ENCODE measurements at regions not wholly inside any gene's neighbourhood (a gene's known extent, or its start where the extent isn't known, plus 50 kb on each side); places are given as distances from the start of the nearest gene placed in this dataset.

GRCh38 chr18:52150050-52150449 is 189.9 kb upstream of the DCC start:
- no peak overlapping the region for H2BK120ac ChIP-seq (replicated peaks; ENCODE audit: low read depth, low read length)
- DNase-seq (ENCODE audit: low read depth in 1 of 2, low spot score in 2 of 2) (no peak), FAIRE-seq (no peak)
- H2AFZ ChIP-seq (ENCODE audit: low read length), result no peak overlapping the region
- no peaks in the 10 kb centered on the region for H3K36me3 ChIP-seq (ENCODE audit: control insufficient read depth in 2 of 4, insufficient read depth in 4 of 4, low read length in 3 of 4)
- H2BK12ac ChIP-seq (ENCODE audit: low read depth, low read length), result no peak overlapping the region
- H3K23me2 ChIP-seq (ENCODE audit: low read depth, low read length), result no peaks in the 10 kb centered on the region
- H3K27me3 ChIP-seq (replicated peaks in 1 of 4; ENCODE audit: control insufficient read depth in 3 of 4, extremely low read depth in 1 of 4, insufficient read depth in 3 of 4, low read length in 3 of 4), result no peaks in the 10 kb centered on the region
- no peak overlapping the region for H2BK15ac ChIP-seq (ENCODE audit: low read length)
- 88% methylated on average over 2 of the region's 2 CpGs; no CpG with 5 or more reads in 1 of the 2 experiments for WGBS, 2 experiments (ENCODE audit: extremely low coverage in 1 of 2, insufficient coverage in 1 of 2, insufficient read length in 1 of 2, insufficient replicate concordance in 2 of 2, low coverage in 1 of 2, low lambda C conversion rate in 2 of 2, missing lambda C conversion rate in 1 of 2)
- TF ChIP-seq PHF8 (conservative IDR thresholded peaks at IDR 0.05; ENCODE audit: low read depth, low read length) (no peak), KDM1A (IDR thresholded peaks at IDR 0.05; ENCODE audit: borderline replicate concordance, low read length) (no peak), MAFK (IDR thresholded peaks at IDR 0.05; ENCODE audit: low read depth, low read length) (no peak), GABPA (IDR thresholded peaks at IDR 0.05; ENCODE audit: borderline replicate concordance, insufficient read depth, low read length) (no peak), SAP30 (IDR thresholded peaks at IDR 0.05; ENCODE audit: insufficient read depth, insufficient replicate concordance, low read length) (no peak), CBX5 (IDR thresholded peaks at IDR 0.05; ENCODE audit: low read depth, low read length) (no peak), RNF2 (IDR thresholded peaks at IDR 0.05; ENCODE audit: borderline replicate concordance, low read depth, low read length, missing control alignments, poor library complexity, severe bottlenecking) (no peak), KDM5A (IDR thresholded peaks at IDR 0.05; ENCODE audit: low read length) (no peak), TEAD4 (IDR thresholded peaks at IDR 0.05; ENCODE audit: low read depth, low read length) (no peak), JUN (IDR thresholded peaks at IDR 0.05; ENCODE audit: low read depth, low read length) (no peak), SUZ12 (IDR thresholded peaks at IDR 0.05; ENCODE audit: low read length) (no peak), TBP (IDR thresholded peaks at IDR 0.05; ENCODE audit: low read depth, low read length) (no peak)
- H3K79me1 ChIP-seq (ENCODE audit: low read depth, low read length), result no peaks in the 10 kb centered on the region
- H3K27ac ChIP-seq (ENCODE audit: low read depth, low read length), result no peak overlapping the region
- no peak overlapping the region for H3K4me3 ChIP-seq (ENCODE audit: extremely low read depth in 1 of 4, insufficient read depth in 2 of 4, low read depth in 3 of 4, low read length in 4 of 4)
- no peak overlapping the region for H3K9ac ChIP-seq (replicated peaks in 1 of 4; ENCODE audit: extremely low read depth in 1 of 4, low read depth in 3 of 4, low read length in 3 of 4)
- H2BK5ac ChIP-seq (ENCODE audit: low read depth, low read length), result no peak overlapping the region
- POLR2A ChIA-PET (ENCODE audit: partially characterized antibody), result no interaction called here
- no peak overlapping the region for H3K56ac ChIP-seq (replicated peaks; ENCODE audit: insufficient read length, low read depth, low read length)
- H4K91ac ChIP-seq (replicated peaks; ENCODE audit: insufficient read length, low read length), result no peak overlapping the region
- H3K4me2 ChIP-seq (ENCODE audit: insufficient read depth in 1 of 2, low read depth in 2 of 2, low read length in 2 of 2), result no peak overlapping the region
- H4K5ac ChIP-seq (ENCODE audit: insufficient read length, low read depth, low read length), result no peak overlapping the region
- H4K8ac ChIP-seq (ENCODE audit: extremely low read depth, insufficient read depth, low read length), result no peak overlapping the region
- no peak overlapping the region for H2AK5ac ChIP-seq (ENCODE audit: low read depth, low read length)
- no peaks in the 10 kb centered on the region for H4K20me1 ChIP-seq (replicated peaks in 1 of 2; ENCODE audit: control insufficient read depth in 1 of 2, insufficient read depth in 2 of 2, low read length in 2 of 2)
- no peak overlapping the region for H3K14ac ChIP-seq (ENCODE audit: insufficient read length)
- H2BK20ac ChIP-seq (ENCODE audit: low read length), result no peak overlapping the region
- CTCF ChIA-PET (ENCODE audit: partially characterized antibody), result no interaction called here
- H3K9me3 ChIP-seq (ENCODE audit: insufficient read depth in 2 of 2, low read depth in 1 of 2, low read length in 1 of 2), result no peaks in the 10 kb centered on the region
- H3K4me1 ChIP-seq (replicated peaks in 1 of 4; ENCODE audit: control insufficient read depth in 3 of 4, insufficient read depth in 4 of 4, low read length in 3 of 4), result no peaks in the 10 kb centered on the region
- no peaks in the 10 kb centered on the region for H3K79me2 ChIP-seq (ENCODE audit: control insufficient read depth in 1 of 2, insufficient read depth in 2 of 2, low read length in 2 of 2)
- no peak overlapping the region for H3K4ac ChIP-seq (replicated peaks; ENCODE audit: insufficient read length, low read depth, low read length)
- H3K18ac ChIP-seq (ENCODE audit: extremely low read depth, low read length), result no peak overlapping the region
- H3K23ac ChIP-seq (ENCODE audit: insufficient read length), result no peak overlapping the region
